Peyer's patch (tissue), 4 donors: ENCODE measurements at regions not wholly inside any gene's neighbourhood (a gene's known extent, or its start where the extent isn't known, plus 50 kb on each side); places are given as distances from the start of the nearest gene placed in this dataset.

Experiments
- CTCF ChIP-seq, 6 experiments: fragments of 450-650 bp in 4 of 6; fragments of 200-600 bp in 2 of 6; sonication (generic) in 1 of 6; IDR thresholded peaks; one replicate each; pipeline ENCODE4 v1.5.1; 2017 to 2019; ENCODE audit warnings: antibody characterized with exemption in 6 of 6, mild to moderate bottlenecking in 3 of 6, moderate library complexity in 1 of 6
- POLR2A ChIP-seq, 2 donors: fragments of 450-650 bp; IDR thresholded peaks; one replicate each; pipeline ENCODE4 v1.5.1; 2017; ENCODE audit warnings: antibody characterized with exemption in 2 of 2, mild to moderate bottlenecking in 2 of 2, moderate library complexity in 2 of 2

- TF ChIP-seq CTCF (IDR thresholded peaks at IDR 0.05) (no peak), POLR2A (IDR thresholded peaks at IDR 0.05) (no peak)
Observed at GRCh38 chr4:74544655-74545361, 99.9 kb downstream of the AREG start.
